HEK293 (cell line): ENCODE measurements at regions not wholly inside any gene's neighbourhood (a gene's known extent, or its start where the extent isn't known, plus 50 kb on each side); places are given as distances from the start of the nearest gene placed in this dataset.

Experiments
- MZF1 ChIP-seq: fragments of 450-650 bp; formaldehyde crosslinking; IDR thresholded peaks from 2 replicates; pipeline ENCODE4 v1.5.1; 2017; ENCODE audit warnings: missing biosample characterization, missing genetic modification characterization, borderline replicate concordance
- YY1 ChIP-seq: fragments of 450-650 bp; formaldehyde crosslinking; IDR thresholded peaks from 2 replicates; pipeline ENCODE4 v1.5.1; 2018; ENCODE audit warnings: missing biosample characterization, missing genetic modification characterization
- ZBTB1 ChIP-seq: fragments of 450-650 bp; formaldehyde crosslinking; IDR thresholded peaks from 2 replicates; pipeline ENCODE4 v1.5.1; 2016; ENCODE audit warnings: missing biosample characterization, missing genetic modification characterization
- TF ChIP-seq, protein P1 (sequence below): fragments of 450-650 bp; formaldehyde crosslinking; IDR thresholded peaks from 2 replicates; pipeline ENCODE4 v1.5.1; 2016; ENCODE audit warnings: missing biosample characterization, missing genetic modification characterization

DNA sequence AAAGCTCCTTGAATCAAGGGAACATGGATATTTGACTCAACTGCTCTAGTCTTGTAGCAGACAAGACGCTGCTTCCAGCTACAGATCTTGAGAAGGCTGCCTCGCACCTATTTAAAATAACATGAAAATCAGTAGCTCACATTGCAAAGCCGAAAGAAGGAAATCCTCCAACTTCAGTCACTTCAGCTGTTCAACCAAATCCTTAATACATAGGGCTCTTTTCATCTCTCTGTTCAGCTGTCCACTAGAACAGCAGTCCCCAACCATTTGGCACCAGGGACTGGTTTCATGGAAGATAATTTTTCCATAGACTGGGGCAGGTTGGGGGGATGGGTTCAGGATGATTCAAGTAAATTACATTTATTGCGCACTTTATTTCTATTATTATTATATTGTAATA, 1116.0 kb upstream of the TMEM132C start:
- TF ChIP-seq, protein P1, sequence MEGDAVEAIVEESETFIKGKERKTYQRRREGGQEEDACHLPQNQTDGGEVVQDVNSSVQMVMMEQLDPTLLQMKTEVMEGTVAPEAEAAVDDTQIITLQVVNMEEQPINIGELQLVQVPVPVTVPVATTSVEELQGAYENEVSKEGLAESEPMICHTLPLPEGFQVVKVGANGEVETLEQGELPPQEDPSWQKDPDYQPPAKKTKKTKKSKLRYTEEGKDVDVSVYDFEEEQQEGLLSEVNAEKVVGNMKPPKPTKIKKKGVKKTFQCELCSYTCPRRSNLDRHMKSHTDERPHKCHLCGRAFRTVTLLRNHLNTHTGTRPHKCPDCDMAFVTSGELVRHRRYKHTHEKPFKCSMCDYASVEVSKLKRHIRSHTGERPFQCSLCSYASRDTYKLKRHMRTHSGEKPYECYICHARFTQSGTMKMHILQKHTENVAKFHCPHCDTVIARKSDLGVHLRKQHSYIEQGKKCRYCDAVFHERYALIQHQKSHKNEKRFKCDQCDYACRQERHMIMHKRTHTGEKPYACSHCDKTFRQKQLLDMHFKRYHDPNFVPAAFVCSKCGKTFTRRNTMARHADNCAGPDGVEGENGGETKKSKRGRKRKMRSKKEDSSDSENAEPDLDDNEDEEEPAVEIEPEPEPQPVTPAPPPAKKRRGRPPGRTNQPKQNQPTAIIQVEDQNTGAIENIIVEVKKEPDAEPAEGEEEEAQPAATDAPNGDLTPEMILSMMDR (tag by site-specific recombination) = no peak
- TF ChIP-seq YY1 (tag by site-specific recombination) = no peak
- no peak for TF ChIP-seq ZBTB1
- TF ChIP-seq MZF1 (tag by site-specific recombination) = no peak
